ENCODE measurements at regions not wholly inside any gene's neighbourhood (a gene's known extent, or its start where the extent isn't known, plus 50 kb on each side); places are given as distances from the start of the nearest gene placed in this dataset.

GRCh38 chr18:30616414-30616813, 426.1 kb downstream of the DSC3 start:
- TF ChIP-seq POLR2A (IDR thresholded peaks at IDR 0.05) (no peak), CTCF (IDR thresholded peaks at IDR 0.05) (no peak)

Data from lower leg skin (tissue), 3 donors.